ENCODE measurements at regions not wholly inside any gene's neighbourhood (a gene's known extent, or its start where the extent isn't known, plus 50 kb on each side); places are given as distances from the start of the nearest gene placed in this dataset.

GRCh38 chr14:106185837-106186233 lies 659.5 kb downstream of the TMEM121 start:
- TF ChIP-seq CTCF (IDR thresholded peaks at IDR 0.05; ENCODE audit: low read depth, low read length), result peak; percentile 39
- no peak for TF ChIP-seq MAX (IDR thresholded peaks at IDR 0.05; ENCODE audit: low read depth, low read length)
- TF ChIP-seq POLR2A (IDR thresholded peaks at IDR 0.05; ENCODE audit: extremely low read depth, insufficient read length), result no peak
- TF ChIP-seq MYC (IDR thresholded peaks at IDR 0.05; ENCODE audit: low read depth, low read length), result no peak

Data from NB4 (cell line).